H9 (cell line): ENCODE measurements at regions not wholly inside any gene's neighbourhood (a gene's known extent, or its start where the extent isn't known, plus 50 kb on each side); places are given as distances from the start of the nearest gene placed in this dataset.

Experiments used
- DNase-seq: peaks from one replicate; pipeline ENCODE4 v3.0.0-alpha.2; 2017
- H2AFZ ChIP-seq: one replicate; pipeline ENCODE4 v1.6.1; 2013; ENCODE audit warnings: mild to moderate bottlenecking, low read length, control low read depth, moderate library complexity
- H2AK5ac ChIP-seq: 2 replicates; pipeline ENCODE4 v1.6.1; 2013; ENCODE audit warnings: low read length, control low read depth, mixed read lengths; ENCODE audit not compliant: insufficient read length
- H2BK120ac ChIP-seq: one replicate; pipeline ENCODE4 v1.6.1; 2013; ENCODE audit warnings: low read depth, mild to moderate bottlenecking, low read length, control low read depth, inconsistent platforms; ENCODE audit not compliant: poor library complexity, severe bottlenecking
- H2BK12ac ChIP-seq: 2 replicates; pipeline ENCODE4 v1.6.1; 2013; ENCODE audit warnings: low read length, control low read depth, mixed read lengths, low read depth; ENCODE audit not compliant: insufficient read length
- H2BK15ac ChIP-seq: 2 replicates; pipeline ENCODE4 v1.6.1; 2013; ENCODE audit warnings: low read depth, low read length, control low read depth
- H2BK20ac ChIP-seq: one replicate; pipeline ENCODE4 v1.6.1; 2013; ENCODE audit warnings: low read depth, mild to moderate bottlenecking, low read length, control low read depth, inconsistent platforms; ENCODE audit not compliant: poor library complexity, severe bottlenecking
- H2BK5ac ChIP-seq: 2 replicates; pipeline ENCODE4 v1.6.1; 2013; ENCODE audit warnings: low read length, control low read depth, mixed read lengths; ENCODE audit not compliant: insufficient read length
- H3K14ac ChIP-seq: 2 replicates; pipeline ENCODE4 v1.6.1; 2013; ENCODE audit warnings: low read length, control low read depth; ENCODE audit not compliant: insufficient read depth
- H3K18ac ChIP-seq: 2 replicates; pipeline ENCODE4 v1.6.1; 2013; ENCODE audit warnings: low read depth, mild to moderate bottlenecking, mixed read lengths, low read length, control low read depth; ENCODE audit not compliant: insufficient read length
- H3K23ac ChIP-seq: 2 replicates; pipeline ENCODE4 v1.6.1; 2013; ENCODE audit warnings: low read length, control low read depth, mixed read lengths, low read depth; ENCODE audit not compliant: insufficient read length
- H3K23me2 ChIP-seq: 2 replicates; pipeline ENCODE4 v1.6.1; 2013; ENCODE audit warnings: low read depth, mild to moderate bottlenecking, mixed read lengths, low read length, control low read depth; ENCODE audit not compliant: insufficient read length, poor library complexity, severe bottlenecking
- H3K27ac ChIP-seq: 2 replicates; pipeline ENCODE4 v1.5.1; 2013; ENCODE audit warnings: low read length, control low read depth, mixed read lengths, low read depth; ENCODE audit not compliant: insufficient read length
- H3K27me3 ChIP-seq: 2 replicates; pipeline ENCODE4 v1.6.1; 2013; ENCODE audit warnings: low read length, control low read depth, inconsistent platforms; ENCODE audit not compliant: insufficient read depth
- H3K4ac ChIP-seq: 2 replicates; pipeline ENCODE4 v1.6.1; 2013; ENCODE audit warnings: low read depth, mild to moderate bottlenecking, control low read depth, inconsistent platforms, low read length, moderate library complexity
- H3K4me1 ChIP-seq: 2 replicates; pipeline ENCODE4 v1.6.1; 2013; ENCODE audit warnings: low read length, control low read depth, inconsistent platforms; ENCODE audit not compliant: insufficient read depth
- H3K4me2 ChIP-seq: 2 replicates; pipeline ENCODE4 v1.6.1; 2013; ENCODE audit warnings: low read length, control low read depth, mixed read lengths; ENCODE audit not compliant: insufficient read length, insufficient read depth
- H3K56ac ChIP-seq: 2 replicates; pipeline ENCODE4 v1.6.1; 2013; ENCODE audit warnings: low read depth, mild to moderate bottlenecking, mixed read lengths, low read length, control low read depth; ENCODE audit not compliant: insufficient read length
- H3K79me1 ChIP-seq: 2 replicates; pipeline ENCODE4 v1.6.1; 2013; ENCODE audit warnings: low read depth, mild to moderate bottlenecking, moderate library complexity, low read length, control low read depth, inconsistent platforms; ENCODE audit not compliant: insufficient read depth, poor library complexity, severe bottlenecking
- H3K79me2 ChIP-seq: 2 replicates; pipeline ENCODE4 v1.6.1; 2013; ENCODE audit warnings: low read length, control low read depth, inconsistent platforms; ENCODE audit not compliant: insufficient read depth
- H3K9ac ChIP-seq: 2 replicates; pipeline ENCODE4 v1.6.1; 2013; ENCODE audit warnings: low read length, control low read depth, mixed read lengths; ENCODE audit not compliant: insufficient read length; ENCODE audit errors: extremely low read depth
- H3K9me3 ChIP-seq: one replicate; pipeline ENCODE4 v1.6.1; 2013; ENCODE audit warnings: low read depth, low read length, inconsistent platforms; ENCODE audit not compliant: control insufficient read depth
- H3T11ph ChIP-seq: one replicate; pipeline ENCODE4 v1.6.1; 2013; ENCODE audit warnings: mild to moderate bottlenecking, low read length, control low read depth, inconsistent platforms
- H4K20me1 ChIP-seq: one replicate; pipeline ENCODE4 v1.6.1; 2013; ENCODE audit not compliant: control insufficient read depth, insufficient read length, insufficient read depth
- H4K5ac ChIP-seq: 2 replicates; pipeline ENCODE4 v1.6.1; 2013; ENCODE audit warnings: low read depth, mild to moderate bottlenecking, mixed read lengths, low read length, control low read depth; ENCODE audit not compliant: insufficient read length
- H4K8ac ChIP-seq: replicated peaks from 2 replicates; pipeline ENCODE4 v1.6.1; 2013; ENCODE audit warnings: low read length, control low read depth, mixed read lengths, low read depth; ENCODE audit not compliant: insufficient read length
- H4K91ac ChIP-seq: 2 replicates; pipeline ENCODE4 v1.6.1; 2013; ENCODE audit warnings: low read depth, mild to moderate bottlenecking, moderate library complexity, mixed read lengths, low read length, control low read depth; ENCODE audit not compliant: insufficient read length
- H3K27ac Mint-ChIP-seq, 3 experiments: 2 replicates in 2 of 3; 3 replicates in 1 of 3; pipeline ENCODE4 v1.8.0; 2020 to 2021; ENCODE audit warnings: mixed read lengths in 3 of 3, mild to moderate bottlenecking in 1 of 3, moderate library complexity in 1 of 3
- H3K27me3 Mint-ChIP-seq: 2 replicates; pipeline ENCODE4 v1.8.0; 2021; ENCODE audit warnings: low read depth, mild to moderate bottlenecking, moderate library complexity, mixed read lengths
- H3K36me3 Mint-ChIP-seq, 3 experiments: 2 replicates in 2 of 3; 3 replicates in 1 of 3; pipeline ENCODE4 v1.8.0; 2020 to 2021; ENCODE audit warnings: low read depth in 3 of 3, mixed read lengths in 3 of 3; ENCODE audit not compliant: insufficient read depth in 1 of 3
- H3K4me1 Mint-ChIP-seq, 2 experiments: 2 replicates each; pipeline ENCODE4 v1.8.0; 2020; ENCODE audit warnings: mixed read lengths in 2 of 2
- H3K4me3 Mint-ChIP-seq, 2 experiments: 2 replicates in 1 of 2; 3 replicates in 1 of 2; pipeline ENCODE4 v1.8.0; 2020 to 2021; ENCODE audit warnings: mild to moderate bottlenecking in 2 of 2, mixed read lengths in 2 of 2, moderate library complexity in 1 of 2
- H3K9me3 Mint-ChIP-seq, 2 experiments: 2 replicates in 1 of 2; 3 replicates in 1 of 2; pipeline ENCODE4 v1.8.0; 2020; ENCODE audit warnings: mild to moderate bottlenecking in 2 of 2, mixed read lengths in 2 of 2, moderate library complexity in 1 of 2
- WGBS: extraction: QIAGEN DNeasy Blood & Tissue Kit; methylation state at CpG from one replicate; pipeline ENCODE4 v1.1.7; 2013; ENCODE audit warnings: missing lambda C conversion rate, low lambda C conversion rate, mixed read lengths; ENCODE audit not compliant: insufficient read length; ENCODE audit errors: extremely low coverage; 5-methylcytosine and 5-hydroxymethylcytosine counted together
- TF ChIP-seq, protein P1 (sequence below): fragments of 200-600 bp; sonication (generic); conservative IDR thresholded peaks from 3 replicates; pipeline ENCODE4 v1.8.0; 2021; ENCODE audit warnings: antibody characterized with exemption, mild to moderate bottlenecking

DNA sequence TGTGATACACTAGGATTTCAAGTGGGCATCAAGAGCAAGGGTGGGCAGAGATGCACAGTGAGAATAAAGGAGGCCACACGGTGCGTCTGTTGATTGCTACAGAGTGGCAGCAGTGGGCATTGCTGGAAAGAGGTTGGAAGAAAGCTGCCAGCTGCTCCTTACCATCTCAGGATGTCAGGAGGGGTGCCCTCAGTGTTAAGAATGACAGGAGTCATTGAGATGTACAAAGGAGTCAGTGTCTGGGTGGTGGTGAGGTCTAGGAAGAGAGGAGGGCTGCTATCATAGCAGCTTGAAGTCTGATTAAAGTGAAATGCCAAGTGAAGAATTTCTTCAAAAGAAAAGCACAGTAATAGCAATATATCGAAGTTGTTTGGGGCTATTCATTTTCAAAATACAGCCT, 992.7 kb downstream of the TTLL7 start:
- Histone ChIP-seq H3K23ac (no peak overlapping the region), H2BK12ac (no peak overlapping the region), H3T11ph (no peak overlapping the region), H4K91ac (no peak overlapping the region), H3K9ac (no peak overlapping the region), H4K8ac (no peak overlapping the region), H3K79me1 (no peaks in the 10 kb centered on the region), H3K23me2 (no peaks in the 10 kb centered on the region), H2AFZ (no peak overlapping the region), H3K56ac (no peak overlapping the region), H3K14ac (no peak overlapping the region), H3K27me3 (no peaks in the 10 kb centered on the region), H3K4me2 (no peak overlapping the region), H4K5ac (no peak overlapping the region), H2BK5ac (no peak overlapping the region), H4K20me1 (no peaks in the 10 kb centered on the region), H3K79me2 (no peaks in the 10 kb centered on the region), H3K27ac (no peak overlapping the region), H2BK120ac (no peak overlapping the region), H3K18ac (no peak overlapping the region), H3K9me3 (no peaks in the 10 kb centered on the region), H2BK15ac (no peak overlapping the region), H2AK5ac (no peak overlapping the region), H3K4ac (no peak overlapping the region), H3K4me1 (peaks cover 4% of the 10 kb centered on the region; the same call in 1 of the 2 replicates), H2BK20ac (no peak overlapping the region)
- no peak for DNase-seq
- Mint-ChIP-seq H3K4me3 (no peak overlapping the region), H3K36me3 (peaks cover 0 to 6% (median 5%) of the 10 kb centered on the region in 3 experiments; a peak in 3 of 7 replicates), H3K27ac (no peak overlapping the region), H3K27me3 (no peaks in the 10 kb centered on the region), H3K4me1 (peaks cover 18 to 19% of the 10 kb centered on the region in 2 experiments), H3K9me3 (peaks cover 0 to 2% of the 10 kb centered on the region in 2 experiments; a peak in 1 of 5 replicates)
- TF ChIP-seq, protein P1, sequence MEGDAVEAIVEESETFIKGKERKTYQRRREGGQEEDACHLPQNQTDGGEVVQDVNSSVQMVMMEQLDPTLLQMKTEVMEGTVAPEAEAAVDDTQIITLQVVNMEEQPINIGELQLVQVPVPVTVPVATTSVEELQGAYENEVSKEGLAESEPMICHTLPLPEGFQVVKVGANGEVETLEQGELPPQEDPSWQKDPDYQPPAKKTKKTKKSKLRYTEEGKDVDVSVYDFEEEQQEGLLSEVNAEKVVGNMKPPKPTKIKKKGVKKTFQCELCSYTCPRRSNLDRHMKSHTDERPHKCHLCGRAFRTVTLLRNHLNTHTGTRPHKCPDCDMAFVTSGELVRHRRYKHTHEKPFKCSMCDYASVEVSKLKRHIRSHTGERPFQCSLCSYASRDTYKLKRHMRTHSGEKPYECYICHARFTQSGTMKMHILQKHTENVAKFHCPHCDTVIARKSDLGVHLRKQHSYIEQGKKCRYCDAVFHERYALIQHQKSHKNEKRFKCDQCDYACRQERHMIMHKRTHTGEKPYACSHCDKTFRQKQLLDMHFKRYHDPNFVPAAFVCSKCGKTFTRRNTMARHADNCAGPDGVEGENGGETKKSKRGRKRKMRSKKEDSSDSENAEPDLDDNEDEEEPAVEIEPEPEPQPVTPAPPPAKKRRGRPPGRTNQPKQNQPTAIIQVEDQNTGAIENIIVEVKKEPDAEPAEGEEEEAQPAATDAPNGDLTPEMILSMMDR = no peak
- WGBS = no CpG with 5 or more reads among the region's 3 CpGs
